ENCODE measurements at regions not wholly inside any gene's neighbourhood (a gene's known extent, or its start where the extent isn't known, plus 50 kb on each side); places are given as distances from the start of the nearest gene placed in this dataset.
A peak's percentile ranks its signal among the peaks of the same experiment; 100 is the strongest.
"Not testable (repeated sequence)": the region's sequence is repeated elsewhere in the genome, so short reads cannot be mapped to it uniquely, and the experiment has no call there.

GRCh38 chr3:125645616-125646015 is 50.3 kb upstream of the OSBPL11 start:
- DNase-seq: no peak
- intact Hi-C loops (cut with DNase I, micrococcal nuclease): no loop called here
- ATAC-seq: no peak

DNA sequence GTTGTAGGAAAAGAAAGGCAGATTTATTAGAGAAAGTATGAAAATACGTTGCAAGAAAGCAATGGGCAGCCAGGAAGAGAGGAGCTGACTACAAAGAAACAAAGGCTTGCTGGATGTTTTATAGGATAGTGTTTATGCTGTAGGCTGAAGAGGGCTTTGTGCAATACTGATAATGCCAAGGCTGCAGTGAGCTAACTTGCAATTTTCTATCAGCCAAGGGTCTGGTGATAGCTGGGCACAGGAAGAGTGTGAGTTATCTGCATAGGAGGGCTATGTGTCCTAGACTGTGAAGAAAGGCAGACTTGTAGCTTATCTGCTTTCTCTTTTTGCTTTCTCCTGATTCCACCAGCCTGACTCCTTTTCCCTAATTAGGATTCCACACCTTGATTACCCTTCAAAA is 51.3 kb upstream of the OSBPL11 start:
- intact Hi-C loops (cut with DNase I, micrococcal nuclease): no loop called here
- no peak for ATAC-seq
- no peak for DNase-seq

DNA sequence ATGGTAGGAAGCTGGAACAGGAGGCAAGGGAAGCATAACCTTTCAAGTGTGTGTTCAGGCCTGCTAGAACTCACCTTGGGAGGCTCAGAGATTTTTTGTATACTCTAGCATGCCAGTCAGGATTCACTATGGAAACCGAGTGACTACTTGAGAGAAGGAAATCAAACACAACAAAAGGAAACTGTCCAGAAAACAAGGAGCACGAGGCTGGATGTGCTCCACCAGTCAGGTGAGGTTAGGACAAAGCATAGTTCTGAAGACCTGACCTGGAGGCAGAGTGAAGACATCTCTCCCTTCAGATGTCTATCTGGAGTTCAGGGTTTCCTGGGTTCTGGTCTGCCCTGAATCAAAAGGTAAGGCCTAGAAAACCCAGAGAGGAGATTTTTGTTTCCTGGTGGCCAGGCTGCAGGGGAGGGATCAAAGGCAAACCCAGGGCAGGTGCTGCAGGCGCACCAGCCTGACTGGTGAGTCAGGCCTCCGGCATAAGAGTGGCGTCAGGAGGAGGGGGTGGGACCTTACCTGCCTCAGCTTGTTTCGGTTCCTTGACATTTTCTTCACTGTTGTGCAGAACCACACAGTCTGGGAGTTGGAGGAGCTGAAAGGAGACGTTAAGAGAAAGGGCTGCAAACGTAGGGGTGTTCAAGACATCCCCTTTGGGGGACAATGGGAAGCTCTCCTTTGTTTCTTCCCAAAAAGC is 52.2 kb upstream of the OSBPL11 start:
- intact Hi-C loops (cut with DNase I, micrococcal nuclease): no loop called here
- DNase-seq (peak; percentile 46 to 80), ATAC-seq (peak; percentile 99)

DNA sequence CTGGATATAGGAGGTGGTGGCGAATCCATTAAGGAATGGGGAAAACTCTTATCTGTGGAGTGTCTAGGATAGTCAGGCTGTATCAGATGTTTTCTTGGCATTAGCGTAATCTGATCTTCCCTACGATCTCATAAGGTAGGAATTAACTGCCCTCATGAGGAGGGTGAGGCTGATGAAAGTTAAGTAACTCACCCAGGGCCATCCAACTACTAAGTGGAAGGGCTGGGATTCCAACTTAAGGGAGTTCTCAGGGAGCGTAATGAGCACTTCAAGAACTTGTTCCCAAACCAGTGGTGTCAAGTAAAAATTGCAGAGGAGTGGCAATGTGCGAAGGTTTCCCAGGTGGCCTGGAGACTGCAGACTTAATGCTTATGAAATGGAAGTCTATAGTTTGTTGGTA is 55.9 kb upstream of the OSBPL11 start:
- ATAC-seq (no peak), DNase-seq (no peak)
- intact Hi-C loops (cut with DNase I, micrococcal nuclease): no loop called here

- no peak for ATAC-seq
- intact Hi-C loops (cut with DNase I, micrococcal nuclease): no loop called here
- DNase-seq: no peak
Observed at GRCh38 chr3:125652349-125652748, 57.1 kb upstream of the OSBPL11 start.

- intact Hi-C loops (cut with DNase I, micrococcal nuclease): no loop called here
- no peak for DNase-seq
- ATAC-seq: no peak
Observed at GRCh38 chr3:125654526-125654925, 59.2 kb upstream of the OSBPL11 start.

- ATAC-seq: no peak
- no peak for DNase-seq
- intact Hi-C loops (cut with DNase I, micrococcal nuclease): no loop called here
Observed at GRCh38 chr3:125662675-125663074, 67.4 kb upstream of the OSBPL11 start.

DNA sequence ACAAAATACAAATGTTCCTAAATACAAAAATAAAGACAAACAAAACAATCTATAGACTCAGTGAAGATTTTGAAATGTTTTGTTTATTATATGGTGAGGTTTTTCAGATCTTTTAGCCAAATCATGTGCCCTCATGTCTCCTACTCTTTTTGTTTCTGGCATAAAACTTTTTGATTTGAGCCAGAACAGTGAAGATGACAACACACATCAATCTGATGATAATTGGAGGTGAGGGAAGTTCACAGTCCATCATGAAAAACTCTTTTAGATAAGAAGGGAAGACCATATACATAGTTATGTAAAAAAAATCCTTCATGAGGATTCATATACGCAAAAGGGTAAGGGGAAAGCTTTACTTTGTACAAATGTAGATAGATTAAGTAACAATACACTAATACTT is 75.1 kb upstream of the OSBPL11 start:
- ATAC-seq (no peak), DNase-seq (no peak)
- intact Hi-C loops (cut with DNase I, micrococcal nuclease): no loop called here

- ATAC-seq: no peak
- intact Hi-C loops (cut with DNase I, micrococcal nuclease): no loop called here
- DNase-seq: no peak
Observed at GRCh38 chr3:125670945-125671344, 75.6 kb upstream of the OSBPL11 start.

- DNase-seq (no peak), ATAC-seq (no peak)
- intact Hi-C loops (cut with DNase I, micrococcal nuclease): no loop called here
Observed at GRCh38 chr3:125671461-125672243, 76.4 kb upstream of the OSBPL11 start.

DNA sequence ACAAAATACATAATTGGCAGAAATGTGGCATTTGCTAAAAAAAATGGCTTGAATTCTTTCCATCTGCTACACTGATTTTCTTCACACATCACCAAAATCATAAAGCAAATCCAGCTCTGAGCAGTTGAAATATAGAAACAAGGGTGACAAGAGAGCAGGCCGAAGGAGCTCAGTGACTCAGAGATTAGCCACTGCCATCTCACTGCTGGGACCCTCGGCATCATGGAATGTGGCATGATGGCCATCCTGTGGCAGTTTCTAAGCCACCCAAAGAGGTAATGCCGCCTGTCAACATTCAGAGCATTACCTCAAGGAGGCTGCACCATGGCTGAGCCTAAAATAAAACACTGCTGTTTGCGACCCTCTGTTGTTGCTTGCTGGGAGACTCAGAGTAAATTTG is 80.5 kb upstream of the OSBPL11 start:
- ATAC-seq (no peak), DNase-seq (no peak)
- intact Hi-C loops (cut with DNase I, micrococcal nuclease): no loop called here

- intact Hi-C loops (cut with DNase I, micrococcal nuclease): no loop called here
- DNase-seq (no peak), ATAC-seq (peak; percentile 36)
Observed at GRCh38 chr3:125679258-125679657, 84.0 kb upstream of the OSBPL11 start.

GRCh38 chr3:125681146-125681545 is 85.8 kb upstream of the OSBPL11 start:
- no peak for ATAC-seq
- intact Hi-C loops (cut with DNase I, micrococcal nuclease): no loop called here

DNA sequence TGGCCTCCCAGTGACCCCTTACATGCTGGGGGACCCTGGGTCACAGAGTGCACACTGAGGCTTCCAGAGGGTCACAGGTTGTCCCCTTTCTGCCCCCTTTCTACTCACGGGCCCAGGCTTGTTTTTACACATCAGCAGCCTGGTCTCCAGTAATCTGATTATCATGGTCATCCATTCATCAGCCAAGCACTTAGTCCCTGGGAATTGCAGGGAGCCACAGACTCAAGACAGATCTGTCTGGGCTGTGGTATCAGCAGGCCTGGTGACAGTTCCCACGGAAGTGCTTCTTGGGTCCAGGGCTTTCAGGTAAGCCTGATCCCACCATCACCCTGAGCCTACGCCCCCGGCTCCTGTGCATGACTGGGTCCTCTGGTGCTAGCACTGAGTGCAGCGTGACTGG is 86.6 kb upstream of the OSBPL11 start:
- intact Hi-C loops (cut with DNase I, micrococcal nuclease); ATAC-seq: not testable (repeated sequence)

More at GRCh38 chr3:125681146-125681545, 85.8 kb upstream of the OSBPL11 start:
- DNase-seq: no peak

DNA sequence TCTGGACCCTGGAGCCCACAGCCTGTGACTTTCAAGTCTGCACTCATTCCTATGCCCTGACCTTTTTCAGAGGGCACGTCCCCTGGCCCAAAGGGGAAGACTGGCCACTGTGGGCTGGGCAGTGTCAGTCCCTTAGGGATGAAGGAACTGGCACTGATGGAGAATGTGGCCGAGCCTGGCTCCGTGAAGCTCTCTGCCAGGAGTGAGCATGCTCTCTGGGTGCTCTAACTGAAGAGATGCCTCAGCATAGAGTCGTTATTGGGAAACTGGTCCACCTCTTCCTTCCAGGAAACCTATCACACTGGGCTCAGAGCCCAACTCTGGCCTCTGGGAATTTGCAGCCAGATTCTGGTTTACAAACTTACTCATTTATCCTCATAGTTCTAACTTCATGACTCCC is 87.3 kb upstream of the OSBPL11 start:
- not testable (repeated sequence) for ATAC-seq, DNase-seq

More for the DNA sequence above, 86.6 kb upstream of the OSBPL11 start:
- not testable (repeated sequence) for DNase-seq

DNA sequence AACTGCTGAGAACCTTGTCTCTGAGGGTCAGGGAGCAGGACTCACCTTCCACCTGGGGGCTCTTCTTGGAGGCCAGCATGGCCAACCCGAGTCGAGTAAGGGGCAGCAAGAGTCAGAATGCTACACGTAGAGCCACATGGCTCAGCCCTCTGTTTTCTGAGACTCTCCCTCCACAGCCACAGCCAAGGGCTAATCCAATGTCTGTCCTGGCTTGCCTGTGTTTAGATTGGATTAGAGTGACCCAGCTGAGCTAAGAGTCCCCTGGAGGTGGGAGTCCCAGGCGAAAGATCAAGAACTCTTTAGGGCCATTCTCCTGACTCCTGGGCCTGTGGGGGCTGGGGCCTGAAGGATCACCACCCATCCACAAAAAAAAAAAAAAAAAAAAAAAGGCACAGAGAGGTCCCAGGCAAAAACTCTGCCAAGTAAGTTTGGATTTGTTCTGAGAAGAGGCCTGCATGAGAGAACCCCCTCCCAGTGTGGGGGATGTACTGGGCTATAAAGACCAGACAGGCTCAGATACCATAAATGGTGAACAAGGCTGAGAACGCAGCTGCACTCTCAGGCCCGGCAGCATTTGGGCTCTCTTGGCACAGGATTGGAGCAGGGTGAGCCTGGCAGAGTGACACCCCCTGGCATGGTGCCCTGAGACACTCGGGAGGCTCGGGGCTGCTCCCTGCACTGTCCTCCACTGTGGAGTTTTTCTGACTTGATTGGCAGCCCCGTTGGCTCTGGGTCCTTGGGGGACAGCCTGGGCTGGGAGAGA is 88.0 kb upstream of the OSBPL11 start:
- intact Hi-C loops (cut with DNase I, micrococcal nuclease): no loop called here
- ATAC-seq: peak; percentile 34
- peak; percentile 31 to 68 for DNase-seq

More for the DNA sequence above, 87.3 kb upstream of the OSBPL11 start:
- intact Hi-C loops (cut with DNase I, micrococcal nuclease): not testable (repeated sequence)

GRCh38 chr3:125684199-125684598 is 88.9 kb upstream of the OSBPL11 start:
- DNase-seq: no peak
- intact Hi-C loops (cut with DNase I, micrococcal nuclease): no loop called here

DNA sequence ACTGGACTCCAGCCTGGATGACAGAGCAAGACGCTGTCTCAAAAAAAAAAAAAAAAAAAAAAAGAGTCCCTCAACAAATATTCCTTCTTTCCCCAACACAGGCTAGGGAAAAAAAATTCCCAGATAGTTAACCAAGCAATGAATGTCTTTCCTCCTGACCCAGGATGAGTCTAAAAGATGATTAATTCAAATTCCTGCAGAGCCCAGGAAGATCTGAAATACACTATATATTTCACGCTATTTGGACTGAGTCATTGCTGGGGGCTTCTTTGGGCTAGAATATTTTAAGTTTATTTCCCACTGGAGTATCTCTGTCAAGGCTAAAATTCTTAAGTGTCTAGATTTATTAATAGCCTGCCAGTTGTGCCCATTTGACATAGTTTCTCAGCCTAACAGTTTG is 90.4 kb upstream of the OSBPL11 start:
- ATAC-seq; DNase-seq; intact Hi-C loops (cut with DNase I, micrococcal nuclease): not testable (repeated sequence)

More at GRCh38 chr3:125684199-125684598, 88.9 kb upstream of the OSBPL11 start:
- ATAC-seq: no peak

DNA sequence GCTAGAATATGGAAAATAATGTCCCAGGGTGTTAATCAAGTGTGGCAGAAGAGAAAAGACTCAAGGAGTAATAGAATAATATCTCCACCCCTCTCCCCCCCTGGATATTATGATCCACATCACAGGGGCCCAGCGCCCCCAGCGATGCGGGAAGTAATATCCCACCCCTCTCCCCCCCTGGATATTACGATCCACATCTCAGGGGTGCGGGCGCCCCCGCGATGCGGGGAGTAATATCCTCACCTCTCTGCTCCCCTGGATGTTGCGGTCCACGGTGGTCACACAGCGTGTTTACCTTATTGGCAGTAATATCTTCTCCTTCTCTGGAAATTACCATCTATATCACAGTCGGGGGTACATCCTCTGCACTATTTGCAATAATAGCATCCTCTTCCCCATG is 97.1 kb upstream of the OSBPL11 start:
- intact Hi-C loops (cut with DNase I, micrococcal nuclease): no loop called here

DNA sequence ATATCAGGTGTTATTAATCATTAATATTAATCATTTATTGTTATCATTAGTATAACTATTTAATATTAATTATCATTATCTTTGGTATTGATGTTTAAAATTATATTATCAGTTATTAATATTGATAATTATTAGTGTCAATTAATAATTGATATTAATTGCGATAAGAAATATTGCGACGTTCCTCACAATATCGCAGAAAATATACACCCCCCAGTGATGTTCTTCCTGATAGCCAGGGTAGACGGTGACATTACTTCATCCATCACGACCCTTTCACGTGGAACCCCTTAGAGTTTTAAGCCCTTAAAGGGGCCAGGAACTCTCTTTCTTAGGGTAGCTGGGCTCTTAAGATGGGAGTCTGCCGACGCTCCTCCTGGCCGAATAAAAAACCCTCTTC is 98.6 kb upstream of the OSBPL11 start:
- DNase-seq (no peak), ATAC-seq (no peak)
- intact Hi-C loops (cut with DNase I, micrococcal nuclease): no loop called here

More for the DNA sequence above, 97.1 kb upstream of the OSBPL11 start:
- no peak for ATAC-seq
- no peak for DNase-seq

All from left colon (tissue), 2 donors.